ENCODE measurements at regions not wholly inside any gene's neighbourhood (a gene's known extent, or its start where the extent isn't known, plus 50 kb on each side); places are given as distances from the start of the nearest gene placed in this dataset.
A peak's percentile ranks its signal among the peaks of the same experiment; 100 is the strongest.

DNA sequence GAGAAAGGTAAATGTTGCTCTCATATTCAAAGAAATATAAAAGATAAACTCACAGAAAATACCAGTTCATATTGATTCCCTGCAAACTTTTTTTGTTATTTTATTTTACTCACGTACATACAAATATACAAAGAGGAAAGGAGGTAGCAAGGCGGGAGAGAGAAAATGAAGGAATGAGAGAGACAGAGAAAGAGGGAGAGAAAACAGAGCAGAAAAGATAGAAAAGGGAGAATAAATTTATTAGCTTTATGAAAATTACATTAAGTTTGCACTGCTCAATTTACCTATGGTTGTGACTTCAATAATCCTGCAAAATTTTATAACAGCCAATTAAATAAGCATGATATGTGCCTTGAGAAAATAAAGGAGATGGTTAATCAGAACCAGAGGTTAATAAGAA, 274.7 kb upstream of the CITED2 start:
- TF ChIP-seq POLR2A (IDR thresholded peaks at IDR 0.05): no peak
- TF ChIP-seq, protein P1, sequence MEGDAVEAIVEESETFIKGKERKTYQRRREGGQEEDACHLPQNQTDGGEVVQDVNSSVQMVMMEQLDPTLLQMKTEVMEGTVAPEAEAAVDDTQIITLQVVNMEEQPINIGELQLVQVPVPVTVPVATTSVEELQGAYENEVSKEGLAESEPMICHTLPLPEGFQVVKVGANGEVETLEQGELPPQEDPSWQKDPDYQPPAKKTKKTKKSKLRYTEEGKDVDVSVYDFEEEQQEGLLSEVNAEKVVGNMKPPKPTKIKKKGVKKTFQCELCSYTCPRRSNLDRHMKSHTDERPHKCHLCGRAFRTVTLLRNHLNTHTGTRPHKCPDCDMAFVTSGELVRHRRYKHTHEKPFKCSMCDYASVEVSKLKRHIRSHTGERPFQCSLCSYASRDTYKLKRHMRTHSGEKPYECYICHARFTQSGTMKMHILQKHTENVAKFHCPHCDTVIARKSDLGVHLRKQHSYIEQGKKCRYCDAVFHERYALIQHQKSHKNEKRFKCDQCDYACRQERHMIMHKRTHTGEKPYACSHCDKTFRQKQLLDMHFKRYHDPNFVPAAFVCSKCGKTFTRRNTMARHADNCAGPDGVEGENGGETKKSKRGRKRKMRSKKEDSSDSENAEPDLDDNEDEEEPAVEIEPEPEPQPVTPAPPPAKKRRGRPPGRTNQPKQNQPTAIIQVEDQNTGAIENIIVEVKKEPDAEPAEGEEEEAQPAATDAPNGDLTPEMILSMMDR (IDR thresholded peaks at IDR 0.05): no peak

GRCh38 chr6:139648430-139649000, 274.1 kb upstream of the CITED2 start:
- Histone ChIP-seq H3K4me1 (peaks cover 17% of the 10 kb centered on the region), H3K27ac (no peak overlapping the region), H3K36me3 (ENCODE audit: low read depth, missing control alignments) (no peaks in the 10 kb centered on the region), H3K4me3 (no peak overlapping the region), H3K27me3 (no peaks in the 10 kb centered on the region), H3K9me3 (no peaks in the 10 kb centered on the region)
- 71 to 79% methylated on average over 7 of the region's 7 CpGs for WGBS, 2 donors
- intact Hi-C loops (cut with DNase I; ENCODE audit: low total_unique reads): no loop called here
- no peak for DNase-seq
- TF ChIP-seq POLR2A (IDR thresholded peaks at IDR 0.05): no peak
- TF ChIP-seq, protein P1 (IDR thresholded peaks at IDR 0.05): no peak

More for the DNA sequence above, 274.7 kb upstream of the CITED2 start:
- H3K27me3 ChIP-seq: no peaks in the 10 kb centered on the region
- peaks cover 11% of the 10 kb centered on the region for H3K4me1 ChIP-seq
- H3K9me3 ChIP-seq: no peaks in the 10 kb centered on the region
- DNase-seq: no peak
- intact Hi-C loops (cut with DNase I; ENCODE audit: low total_unique reads): no loop called here
- H3K36me3 ChIP-seq (ENCODE audit: low read depth, missing control alignments): no peaks in the 10 kb centered on the region
- 72 to 92% methylated on average over 2 of the region's 2 CpGs for WGBS, 2 donors
- no peak overlapping the region for H3K4me3 ChIP-seq
- H3K27ac ChIP-seq: no peak overlapping the region

DNA sequence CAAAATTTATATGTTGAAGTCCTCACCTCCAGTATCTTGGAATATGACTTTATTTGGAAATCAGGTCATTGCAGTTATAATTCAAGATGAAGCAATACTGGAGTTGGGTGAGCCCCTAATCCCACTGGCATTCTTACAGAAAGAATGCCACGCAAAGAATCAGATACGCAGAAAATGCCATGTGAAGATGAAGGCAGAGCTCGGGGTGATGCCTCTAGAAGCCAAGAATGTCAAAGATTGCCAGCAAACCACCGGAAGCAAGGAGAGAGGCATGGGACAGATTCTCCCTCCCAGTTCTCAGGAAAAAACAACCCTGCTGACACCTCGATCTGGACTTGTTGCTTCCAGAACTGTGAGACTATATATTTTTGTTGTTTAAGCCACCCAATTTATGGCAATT, 273.4 kb upstream of the CITED2 start:
- 74 to 77% methylated on average over 5 of the region's 5 CpGs for WGBS, 2 donors
- TF ChIP-seq, protein P1 (IDR thresholded peaks at IDR 0.05): no peak
- no peak for TF ChIP-seq POLR2A (IDR thresholded peaks at IDR 0.05)
- no peak overlapping the region for H3K4me3 ChIP-seq
- H3K36me3 ChIP-seq (ENCODE audit: low read depth, missing control alignments): no peaks in the 10 kb centered on the region
- peaks cover 17% of the 10 kb centered on the region for H3K4me1 ChIP-seq
- no peak for DNase-seq
- intact Hi-C loops (cut with DNase I; ENCODE audit: low total_unique reads): no loop called here
- H3K27ac ChIP-seq: no peak overlapping the region
- H3K27me3 ChIP-seq: no peaks in the 10 kb centered on the region
- H3K9me3 ChIP-seq: no peaks in the 10 kb centered on the region

DNA sequence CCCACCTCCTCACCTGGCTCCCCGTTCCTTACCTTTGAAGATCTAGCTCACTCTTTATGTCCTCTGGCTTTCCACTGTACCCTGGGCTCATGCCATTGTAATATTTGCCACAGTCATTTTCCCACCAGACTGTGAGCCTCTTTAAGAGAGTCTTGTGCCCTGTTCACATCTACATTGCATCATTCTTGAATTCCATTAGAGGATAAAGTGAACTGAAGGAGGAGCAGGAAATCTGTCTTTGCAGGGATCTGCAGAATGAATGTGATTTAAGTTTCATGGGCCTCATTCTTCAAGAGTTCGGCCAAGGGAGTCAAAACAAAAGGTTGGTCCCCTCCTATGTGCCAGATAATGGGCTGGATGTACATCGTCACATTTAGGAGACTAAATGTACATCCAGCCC, 272.6 kb upstream of the CITED2 start:
- Histone ChIP-seq H3K9me3 (no peaks in the 10 kb centered on the region), H3K4me3 (no peak overlapping the region), H3K27ac (no peak overlapping the region), H3K27me3 (no peaks in the 10 kb centered on the region), H3K36me3 (ENCODE audit: low read depth, missing control alignments) (no peaks in the 10 kb centered on the region), H3K4me1 (peaks cover 17% of the 10 kb centered on the region)
- TF ChIP-seq, protein P1 (IDR thresholded peaks at IDR 0.05): no peak
- no peak for TF ChIP-seq POLR2A (IDR thresholded peaks at IDR 0.05)
- no peak for DNase-seq
- intact Hi-C loops (cut with DNase I; ENCODE audit: low total_unique reads): no loop called here
- 84 to 89% methylated on average over 3 of the region's 3 CpGs for WGBS, 2 donors

GRCh38 chr6:139644821-139645220, 270.4 kb upstream of the CITED2 start:
- no peak for TF ChIP-seq POLR2A (IDR thresholded peaks at IDR 0.05)
- TF ChIP-seq, protein P1 (IDR thresholded peaks at IDR 0.05): no peak
- Histone ChIP-seq H3K4me3 (no peak overlapping the region), H3K9me3 (no peaks in the 10 kb centered on the region), H3K4me1 (peaks cover 17% of the 10 kb centered on the region), H3K27me3 (no peaks in the 10 kb centered on the region), H3K27ac (no peak overlapping the region), H3K36me3 (ENCODE audit: low read depth, missing control alignments) (no peaks in the 10 kb centered on the region)
- intact Hi-C loops (cut with DNase I; ENCODE audit: low total_unique reads): no loop called here
- WGBS, 2 donors: 40 to 48% methylated on average over 6 of the region's 6 CpGs
- DNase-seq: peak; percentile 49
